GM18951 (cell line): ENCODE measurements at regions not wholly inside any gene's neighbourhood (a gene's known extent, or its start where the extent isn't known, plus 50 kb on each side); places are given as distances from the start of the nearest gene placed in this dataset.
"Not testable (repeated sequence)": the region's sequence is repeated elsewhere in the genome, so short reads cannot be mapped to it uniquely, and the experiment has no call there.

Source experiments
- POLR2A ChIP-seq: IDR thresholded peaks from 4 replicates; pipeline ENCODE4 v1.6.1; 2011; ENCODE audit warnings: mild to moderate bottlenecking; ENCODE audit not compliant: insufficient read length, insufficient read depth; ENCODE audit errors: extremely low read depth
- in situ Hi-C: fragments of 300-500 bp; cut with MboI; formaldehyde crosslinking; loops from one replicate; pipeline ENCODE4 v1.12.0; 2022; ENCODE audit warnings: low sequenced_read_pairs, mixed read lengths, inconsistent platforms; ENCODE audit not compliant: unreplicated experiment

GRCh38 chr16:88310796-88311605 is 71.8 kb upstream of the ZNF469 start:
- TF ChIP-seq POLR2A = no peak
- in situ Hi-C loops = no loop called here

DNA sequence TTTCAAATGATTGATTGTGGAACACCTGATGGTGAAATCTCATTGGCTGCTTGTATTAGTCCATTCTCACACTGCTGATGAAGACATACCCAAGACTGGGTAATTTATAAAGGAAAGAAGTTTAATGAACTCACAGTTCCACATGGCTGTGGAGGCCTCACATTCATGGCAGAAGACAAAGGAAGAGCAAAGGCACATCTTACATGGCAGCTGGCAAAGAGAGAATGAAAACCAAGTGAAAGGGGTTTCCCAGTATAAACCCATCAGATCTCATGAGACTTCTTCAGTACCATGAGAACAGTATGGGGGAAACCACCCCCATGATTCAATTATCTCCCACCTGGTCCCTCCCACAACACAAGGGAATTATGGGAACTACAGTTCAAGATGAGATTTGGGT is 70.9 kb upstream of the ZNF469 start:
- in situ Hi-C loops = not testable (repeated sequence)

- TF ChIP-seq POLR2A = no peak
- in situ Hi-C loops = no loop called here
Measured at GRCh38 chr16:88312732-88313131, 70.0 kb upstream of the ZNF469 start.

GRCh38 chr16:88314991-88315542 is 67.7 kb upstream of the ZNF469 start:
- in situ Hi-C loops = no loop called here
- no peak for TF ChIP-seq POLR2A

DNA sequence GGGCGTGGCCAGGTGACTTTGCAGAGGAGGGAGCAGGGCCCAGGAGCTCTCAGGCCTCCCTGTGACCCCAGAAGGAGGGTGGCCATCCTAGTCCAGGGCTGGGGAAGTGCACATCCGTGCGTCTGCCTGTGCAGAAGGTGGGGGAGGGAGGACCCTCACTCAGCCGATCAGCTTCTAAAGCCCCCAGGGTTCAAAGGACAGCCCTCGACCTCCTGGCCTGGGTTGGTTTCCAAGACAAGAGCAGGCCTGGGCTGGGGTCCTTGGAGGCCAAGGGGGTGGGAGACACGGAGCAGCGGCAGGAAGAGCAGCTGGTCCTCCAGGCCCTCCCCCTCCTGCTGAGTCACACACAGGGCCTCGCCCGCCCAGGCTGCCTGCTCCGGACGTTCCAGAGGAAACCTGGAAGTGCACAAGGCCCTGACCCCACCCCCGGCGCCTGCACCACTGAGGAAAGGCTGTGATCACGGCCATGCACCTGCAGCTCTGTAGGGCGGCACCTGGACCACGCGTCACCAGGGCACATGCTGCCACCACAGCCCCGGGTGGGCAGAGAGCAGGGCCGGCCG is 67.1 kb upstream of the ZNF469 start:
- in situ Hi-C loops = no loop called here
- no peak for TF ChIP-seq POLR2A

GRCh38 chr16:88316151-88316550 is 66.6 kb upstream of the ZNF469 start:
- in situ Hi-C loops = no loop called here
- TF ChIP-seq POLR2A = no peak

DNA sequence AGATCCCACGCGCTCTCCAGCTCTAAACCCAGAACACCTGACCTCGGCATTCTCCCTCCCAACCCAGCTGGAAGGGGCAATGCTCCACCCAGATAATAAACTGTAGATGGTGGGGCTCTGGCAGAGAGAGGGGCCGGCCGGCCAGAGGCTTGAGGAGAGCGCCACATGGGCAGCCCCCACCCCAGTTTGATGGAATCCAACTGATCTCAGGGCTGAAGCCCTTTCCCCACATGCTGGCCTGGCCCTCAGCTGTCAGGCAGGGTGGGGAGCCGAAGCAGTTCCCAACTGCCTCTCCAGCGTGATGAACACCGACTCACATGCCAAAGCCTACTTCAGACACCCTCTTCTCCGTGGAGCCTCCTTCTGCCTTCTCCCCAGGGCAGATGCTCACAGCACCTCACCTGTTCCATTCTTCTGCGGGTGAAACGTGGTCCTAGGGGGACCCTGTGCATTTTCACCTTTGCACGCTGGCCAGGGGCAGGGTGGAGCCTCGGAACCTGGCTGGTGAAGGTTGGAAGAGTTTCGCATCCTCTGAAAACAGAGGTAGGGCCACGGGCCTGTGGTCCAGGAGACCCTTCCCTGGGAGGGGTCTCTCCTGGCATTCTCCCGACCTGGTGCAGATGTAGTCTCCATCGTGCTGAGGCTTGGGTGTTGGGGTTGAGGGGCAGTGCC is 65.7 kb upstream of the ZNF469 start:
- no peak for TF ChIP-seq POLR2A
- in situ Hi-C loops = no loop called here

DNA sequence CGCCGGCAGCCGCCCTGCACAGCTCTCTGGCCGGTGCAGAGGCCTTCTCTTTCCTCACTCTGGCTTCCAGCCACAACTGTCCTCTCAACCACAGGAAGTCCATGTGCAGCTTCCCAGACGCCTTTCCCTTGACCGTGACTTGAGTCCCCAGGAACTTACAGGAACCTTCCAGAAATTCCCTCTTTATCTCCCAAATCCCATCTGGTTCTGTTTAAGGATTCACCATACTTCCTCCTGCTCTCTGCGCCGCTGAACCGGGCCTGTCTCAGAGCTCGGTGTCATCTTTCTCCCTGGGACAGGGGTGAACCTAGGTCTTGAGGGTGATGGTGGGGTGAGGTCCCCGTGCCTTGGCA is 65.2 kb upstream of the ZNF469 start:
- TF ChIP-seq POLR2A = no peak
- in situ Hi-C loops = no loop called here

DNA sequence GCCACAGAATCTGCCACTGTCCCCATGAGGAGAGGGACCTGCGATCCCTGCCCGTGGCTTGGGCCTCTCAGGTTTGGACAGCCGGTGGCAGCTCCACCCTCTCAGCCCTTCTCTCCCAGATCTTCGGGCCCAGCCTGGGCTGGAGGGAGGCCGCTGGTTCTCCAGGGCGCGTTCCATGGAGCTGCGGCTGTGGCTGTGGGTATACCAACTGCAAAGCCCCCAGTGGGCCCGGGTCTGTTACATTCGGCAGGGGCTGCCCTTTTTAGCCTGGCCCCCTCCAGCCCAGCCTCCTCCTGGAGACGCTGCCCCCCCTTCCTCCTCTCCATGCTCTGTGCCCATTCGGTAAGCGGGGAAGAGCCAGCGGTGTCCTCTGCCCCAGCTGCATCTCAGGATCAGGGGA is 64.7 kb upstream of the ZNF469 start:
- no peak for TF ChIP-seq POLR2A
- in situ Hi-C loops = no loop called here

DNA sequence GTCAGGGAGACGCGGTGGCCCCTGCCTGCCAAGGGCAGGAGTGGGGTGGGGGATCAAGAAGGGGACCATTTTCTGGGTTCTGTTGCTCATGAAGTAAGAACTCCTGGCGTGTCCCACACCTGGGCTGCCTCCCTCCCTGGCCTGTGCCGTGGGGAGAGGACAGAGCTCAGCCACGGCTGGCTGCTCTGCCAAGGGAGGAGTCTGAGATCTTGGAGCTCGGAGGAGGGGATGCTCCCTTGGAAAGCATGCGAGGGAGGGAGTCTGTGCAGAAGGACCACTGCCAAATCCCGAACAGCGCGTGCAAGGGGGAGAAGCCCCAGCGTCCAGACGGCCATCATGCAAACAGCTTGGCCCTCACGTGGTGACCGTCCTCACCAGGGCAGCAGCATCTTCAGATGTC is 64.2 kb upstream of the ZNF469 start:
- no peak for TF ChIP-seq POLR2A

GRCh38 chr16:88319116-88319965 is 63.4 kb upstream of the ZNF469 start:
- no peak for TF ChIP-seq POLR2A
- in situ Hi-C loops = no loop called here

More for the DNA sequence above, 64.2 kb upstream of the ZNF469 start:
- in situ Hi-C loops = no loop called here

GRCh38 chr16:88320947-88321634 is 61.7 kb upstream of the ZNF469 start:
- in situ Hi-C loops = no loop called here
- TF ChIP-seq POLR2A = no peak
